Mucosa of descending colon (tissue), 3 donors: ENCODE measurements at regions not wholly inside any gene's neighbourhood (a gene's known extent, or its start where the extent isn't known, plus 50 kb on each side); places are given as distances from the start of the nearest gene placed in this dataset.
"Not testable (repeated sequence)": the region's sequence is repeated elsewhere in the genome, so short reads cannot be mapped to it uniquely, and the experiment has no call there.

ENCODE experiments used
- ATAC-seq: fragments of 200-7000 bp; cut with Tn5 transposase; one replicate; pipeline ENCODE4 v1.9.1; 2020; ENCODE audit warnings: mild to moderate bottlenecking, moderate library complexity
- DNase-seq, 3 donors: peaks; one replicate each; pipeline ENCODE4 v3.0.0-alpha.2; 2020
- H3K36me3 ChIP-seq: fragments of 200-600 bp; one replicate; pipeline ENCODE4 v1.8.0; 2021; ENCODE audit warnings: low read depth, mild to moderate bottlenecking
- H3K4me1 ChIP-seq: fragments of 200-600 bp; one replicate; pipeline ENCODE4 v1.8.0; 2021; ENCODE audit warnings: low read depth, mild to moderate bottlenecking
- H3K4me3 ChIP-seq: fragments of 200-600 bp; one replicate; pipeline ENCODE4 v1.8.0; 2021; ENCODE audit warnings: mild to moderate bottlenecking
- H3K9me3 ChIP-seq: fragments of 200-600 bp; one replicate; pipeline ENCODE4 v1.8.0; 2021; ENCODE audit warnings: mild to moderate bottlenecking
- CTCF ChIP-seq: fragments of 200-600 bp; IDR thresholded peaks from one replicate; pipeline ENCODE4 v1.8.0; 2022; ENCODE audit warnings: antibody characterized with exemption, mild to moderate bottlenecking
- intact Hi-C, 2 donors: fragments of 100-400 bp; cut with DNase I in 1 of 2; cut with micrococcal nuclease in 1 of 2; formaldehyde crosslinking; loops; one replicate each; pipeline versions ENCODE4 v1.11.0 to v1.11.1; 2022; cut with DNase I, micrococcal nuclease
- donor health status: DM: no; HTN: no; CAD: no; lungs with moderate emphysema.
- donor health status: DM: no; HTN: no; CAD: no.
- donor health status: DM: no; HTN: yes; CAD: no.

GRCh38 chr12:131428091-131428685 is 282.7 kb upstream of the SFSWAP start:
- DNase-seq (no peak), ATAC-seq (no peak)
- H3K4me3 ChIP-seq, result no peak overlapping the region
- H3K4me1 ChIP-seq, result no peaks in the 10 kb centered on the region
- H3K36me3 ChIP-seq, result no peaks in the 10 kb centered on the region
- no peak for TF ChIP-seq CTCF
- H3K9me3 ChIP-seq, result no peaks in the 10 kb centered on the region
- intact Hi-C loops, result no loop called here

- DNase-seq, H3K4me3 ChIP-seq, intact Hi-C loops, H3K4me1 ChIP-seq, H3K36me3 ChIP-seq, H3K9me3 ChIP-seq: not testable (repeated sequence)
- ATAC-seq, result peak; percentile 88
These were observed 281.7 kb upstream of the SFSWAP start for GRCh38 chr12:131429221-131429620.

GRCh38 chr12:131429697-131430096 is 281.2 kb upstream of the SFSWAP start:
- H3K4me3 ChIP-seq, DNase-seq, H3K9me3 ChIP-seq, H3K36me3 ChIP-seq, H3K4me1 ChIP-seq, intact Hi-C loops: not testable (repeated sequence)
- ATAC-seq, result peak; percentile 21

GRCh38 chr12:131430158-131430742 is 280.6 kb upstream of the SFSWAP start:
- TF ChIP-seq CTCF, result no peak
- no peaks in the 10 kb centered on the region for H3K4me1 ChIP-seq
- no peaks in the 10 kb centered on the region for H3K36me3 ChIP-seq
- no peak overlapping the region for H3K4me3 ChIP-seq
- DNase-seq, result no peak
- ATAC-seq, result peak; percentile 41
- H3K9me3 ChIP-seq, result no peaks in the 10 kb centered on the region
- intact Hi-C loops, result no loop called here

GRCh38 chr12:131431126-131431655 is 279.7 kb upstream of the SFSWAP start:
- H3K9me3 ChIP-seq, ATAC-seq, H3K4me1 ChIP-seq, DNase-seq, H3K4me3 ChIP-seq, H3K36me3 ChIP-seq, intact Hi-C loops: not testable (repeated sequence)

GRCh38 chr12:131432532-131433260 is 278.2 kb upstream of the SFSWAP start:
- H3K36me3 ChIP-seq, result no peaks in the 10 kb centered on the region
- no peak for ATAC-seq
- no peak for DNase-seq
- intact Hi-C loops, result no loop called here
- H3K9me3 ChIP-seq, result no peaks in the 10 kb centered on the region
- H3K4me3 ChIP-seq, result no peak overlapping the region
- no peaks in the 10 kb centered on the region for H3K4me1 ChIP-seq
- no peak for TF ChIP-seq CTCF
